ENCODE measurements at regions not wholly inside any gene's neighbourhood (a gene's known extent, or its start where the extent isn't known, plus 50 kb on each side); places are given as distances from the start of the nearest gene placed in this dataset.

- DNase-seq, result no peak
- H3K4me1 Mint-ChIP-seq, result no peaks in the 10 kb centered on the region
- no peak overlapping the region for H3K27ac Mint-ChIP-seq
- H3K9me3 Mint-ChIP-seq, result peaks cover 41% of the 10 kb centered on the region
- TF ChIP-seq CTCF (IDR thresholded peaks at IDR 0.05), result no peak
- no peak overlapping the region for H3K4me3 Mint-ChIP-seq
- H3K27me3 Mint-ChIP-seq (ENCODE audit: low read depth, poor library complexity), result no peaks in the 10 kb centered on the region
- peaks cover 7% of the 10 kb centered on the region for H3K36me3 Mint-ChIP-seq (ENCODE audit: low read depth)
Observed at GRCh38 chr2:125886153-125886552, 769.8 kb upstream of the GYPC start.

- H3K27ac Mint-ChIP-seq, result no peak overlapping the region
- H3K4me1 Mint-ChIP-seq, result no peaks in the 10 kb centered on the region
- peaks cover 9% of the 10 kb centered on the region for H3K27me3 Mint-ChIP-seq (ENCODE audit: low read depth, poor library complexity)
- H3K9me3 Mint-ChIP-seq, result peaks cover 39% of the 10 kb centered on the region
- peaks cover 17% of the 10 kb centered on the region for H3K36me3 Mint-ChIP-seq (ENCODE audit: low read depth)
- TF ChIP-seq CTCF (IDR thresholded peaks at IDR 0.05), result no peak
- no peak overlapping the region for H3K4me3 Mint-ChIP-seq
- DNase-seq, result no peak
Observed at GRCh38 chr2:125901278-125901677, 754.7 kb upstream of the GYPC start.

GRCh38 chr2:125925891-125926546 lies 729.9 kb upstream of the GYPC start:
- no peak for DNase-seq
- Mint-ChIP-seq H3K9me3 (peaks cover 7% of the 10 kb centered on the region), H3K4me3 (no peak overlapping the region), H3K4me1 (peaks cover 5% of the 10 kb centered on the region), H3K36me3 (ENCODE audit: low read depth) (peaks cover 5% of the 10 kb centered on the region), H3K27ac (no peak overlapping the region), H3K27me3 (ENCODE audit: low read depth, poor library complexity) (no peaks in the 10 kb centered on the region)
- no peak for TF ChIP-seq CTCF (IDR thresholded peaks at IDR 0.05)

- no peak for DNase-seq
- Mint-ChIP-seq H3K4me3 (no peak overlapping the region), H3K9me3 (peaks cover 18% of the 10 kb centered on the region), H3K27me3 (ENCODE audit: low read depth, poor library complexity) (no peaks in the 10 kb centered on the region), H3K4me1 (no peaks in the 10 kb centered on the region), H3K27ac (no peak overlapping the region), H3K36me3 (ENCODE audit: low read depth) (peaks cover 3% of the 10 kb centered on the region)
- no peak for TF ChIP-seq CTCF (IDR thresholded peaks at IDR 0.05)
Observed at GRCh38 chr2:125935559-125935958, 720.4 kb upstream of the GYPC start.

GRCh38 chr2:125942585-125943424 lies 713.2 kb upstream of the GYPC start:
- no peak for TF ChIP-seq CTCF (IDR thresholded peaks at IDR 0.05)
- DNase-seq, result no peak
- Mint-ChIP-seq H3K27me3 (ENCODE audit: low read depth, poor library complexity) (no peaks in the 10 kb centered on the region), H3K4me3 (no peak overlapping the region), H3K36me3 (ENCODE audit: low read depth) (peaks cover 10% of the 10 kb centered on the region), H3K9me3 (peaks cover 62% of the 10 kb centered on the region), H3K27ac (no peak overlapping the region), H3K4me1 (no peaks in the 10 kb centered on the region)

Measured in nephron progenitor cell (in vitro differentiated cells).